PC-9 (cell line): ENCODE measurements at regions not wholly inside any gene's neighbourhood (a gene's known extent, or its start where the extent isn't known, plus 50 kb on each side); places are given as distances from the start of the nearest gene placed in this dataset.

Experiments used
- CTCF ChIP-seq: fragments of 200-600 bp; sonication (generic); conservative IDR thresholded peaks from 2 replicates; pipeline ENCODE4 v1.6.1; 2017; ENCODE audit warnings: mixed run types, antibody characterized with exemption, mild to moderate bottlenecking, moderate library complexity
- EZH2 ChIP-seq: fragments of 200-600 bp; sonication (generic); IDR thresholded peaks from 2 replicates; pipeline ENCODE4 v1.8.0; 2017; ENCODE audit warnings: antibody characterized with exemption, low read depth

- no peak for TF ChIP-seq CTCF
- no peak for TF ChIP-seq EZH2
Measured at GRCh38 chr3:147794596-147794995, 385.4 kb downstream of the ZIC1 start.
